Epidermal melanocyte (primary cell): ENCODE measurements at regions not wholly inside any gene's neighbourhood (a gene's known extent, or its start where the extent isn't known, plus 50 kb on each side); places are given as distances from the start of the nearest gene placed in this dataset.

Experiments
- DNase-seq: peaks from one replicate; pipeline ENCODE4 v3.0.0; 2011; ENCODE audit warnings: low spot score; ENCODE audit not compliant: insufficient read length

DNA sequence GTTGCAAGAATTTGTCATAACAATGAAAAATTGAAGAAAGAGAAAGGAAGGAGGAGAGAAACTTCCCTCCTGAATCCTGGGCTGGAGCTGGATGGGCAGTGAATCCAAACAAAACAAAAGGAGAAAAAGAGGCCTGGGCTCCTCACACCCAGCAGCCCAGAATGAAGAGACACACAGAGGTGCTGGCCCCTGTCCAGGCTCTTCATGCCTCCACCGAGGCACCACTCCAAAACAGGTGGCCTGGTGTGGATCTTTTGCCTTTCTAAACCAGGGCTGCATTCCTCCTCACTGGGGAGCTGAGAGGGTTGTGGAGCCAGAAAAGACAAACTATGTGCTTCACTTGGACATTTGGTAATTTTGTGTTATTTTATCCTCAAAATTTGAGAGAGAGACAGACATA is 76.0 kb downstream of the FAM124B start:
- DNase-seq = no peak

DNA sequence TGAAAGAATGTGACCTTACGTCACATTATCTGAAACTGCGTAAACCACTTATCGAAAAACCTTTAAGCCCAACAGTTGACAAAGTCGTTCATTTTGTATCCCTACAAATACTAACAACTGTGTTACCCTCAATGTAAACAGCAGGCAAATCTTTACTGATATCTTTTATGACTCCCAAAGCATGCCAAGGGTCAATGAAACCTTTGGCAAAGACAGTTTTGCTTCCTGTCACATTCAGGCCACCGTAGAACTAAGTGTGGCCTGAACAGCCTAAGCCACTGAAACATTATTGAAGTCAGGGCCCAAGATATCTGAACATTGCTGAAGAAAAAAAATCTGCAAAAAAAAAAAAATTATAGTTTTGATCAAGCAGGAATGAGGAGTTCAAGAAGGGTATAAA is 77.3 kb downstream of the FAM124B start:
- DNase-seq = no peak

DNA sequence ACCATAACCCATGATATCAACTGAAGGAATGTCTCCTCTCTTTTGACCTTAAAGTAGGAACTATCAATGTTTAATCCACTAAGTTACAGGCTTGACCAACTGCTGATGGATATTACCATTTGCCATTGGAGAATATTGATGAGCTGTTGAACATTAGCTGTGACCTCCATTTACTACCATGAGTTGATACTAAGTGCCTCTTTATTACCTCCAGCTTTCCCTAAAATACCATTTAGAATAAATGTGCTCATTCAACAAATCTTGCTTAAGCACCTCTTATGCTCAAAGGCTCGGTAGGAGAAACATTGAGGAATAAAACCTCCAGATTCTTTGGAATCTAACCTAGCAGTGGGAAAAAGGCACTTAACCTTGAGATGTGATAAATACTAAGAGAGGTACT is 81.2 kb downstream of the FAM124B start:
- no peak for DNase-seq

DNA sequence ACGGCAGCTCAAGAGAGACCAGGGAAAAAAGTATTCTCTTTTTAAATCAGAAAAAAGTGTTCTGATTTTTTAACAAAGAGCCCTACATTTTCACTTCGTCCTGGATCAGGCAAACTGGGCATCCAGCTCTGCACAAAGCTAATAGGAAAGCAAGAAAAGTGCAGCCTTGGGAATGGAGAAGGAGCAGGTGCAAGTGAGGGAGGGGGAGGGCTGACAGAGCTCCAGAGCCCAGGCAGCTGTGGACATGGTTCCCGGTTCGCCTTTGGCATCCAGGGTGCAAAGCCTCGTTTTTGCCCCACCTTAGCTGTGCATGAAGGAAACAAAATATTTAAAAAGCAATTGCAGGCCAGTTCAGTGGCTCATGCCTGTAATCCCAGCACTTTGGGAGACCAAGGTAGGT is 82.2 kb downstream of the FAM124B start:
- no peak for DNase-seq

DNA sequence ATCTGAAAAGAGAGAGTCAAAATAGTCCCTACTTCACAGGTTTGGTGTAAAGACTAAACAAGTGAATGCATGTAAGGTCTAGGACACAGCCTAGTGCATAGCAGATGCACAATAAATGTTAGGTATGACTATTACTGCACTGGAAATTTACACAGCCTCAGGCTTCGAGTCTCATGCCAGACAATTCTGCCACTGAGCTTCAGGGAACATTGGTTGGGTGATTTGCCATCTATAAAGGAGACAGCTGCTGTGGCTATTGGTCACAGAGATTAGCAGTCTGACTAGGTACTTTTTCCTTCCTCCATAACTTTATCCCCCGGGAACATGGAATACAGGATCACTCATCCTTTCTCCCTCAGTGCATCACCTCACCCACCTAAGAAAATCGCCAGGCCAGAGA is 89.2 kb downstream of the FAM124B start:
- no peak for DNase-seq

- no peak for DNase-seq
Measured at GRCh38 chr2:224310943-224311625, 90.8 kb downstream of the FAM124B start.

GRCh38 chr2:224309176-224309575 is 92.7 kb downstream of the FAM124B start:
- no peak for DNase-seq

- no peak for DNase-seq
Measured at GRCh38 chr2:224308272-224308911, 93.5 kb downstream of the FAM124B start.

GRCh38 chr2:224302952-224303351 is 99.0 kb downstream of the FAM124B start:
- no peak for DNase-seq

- DNase-seq = no peak
Measured at GRCh38 chr2:224293976-224294375, 107.9 kb downstream of the FAM124B start.

- no peak for DNase-seq
Measured at GRCh38 chr2:224287531-224287930, 114.4 kb downstream of the FAM124B start.

GRCh38 chr2:224286923-224287322 is 115.0 kb downstream of the FAM124B start:
- DNase-seq = no peak

- DNase-seq = no peak
Measured at GRCh38 chr2:224284134-224284946, 117.6 kb downstream of the FAM124B start.

DNA sequence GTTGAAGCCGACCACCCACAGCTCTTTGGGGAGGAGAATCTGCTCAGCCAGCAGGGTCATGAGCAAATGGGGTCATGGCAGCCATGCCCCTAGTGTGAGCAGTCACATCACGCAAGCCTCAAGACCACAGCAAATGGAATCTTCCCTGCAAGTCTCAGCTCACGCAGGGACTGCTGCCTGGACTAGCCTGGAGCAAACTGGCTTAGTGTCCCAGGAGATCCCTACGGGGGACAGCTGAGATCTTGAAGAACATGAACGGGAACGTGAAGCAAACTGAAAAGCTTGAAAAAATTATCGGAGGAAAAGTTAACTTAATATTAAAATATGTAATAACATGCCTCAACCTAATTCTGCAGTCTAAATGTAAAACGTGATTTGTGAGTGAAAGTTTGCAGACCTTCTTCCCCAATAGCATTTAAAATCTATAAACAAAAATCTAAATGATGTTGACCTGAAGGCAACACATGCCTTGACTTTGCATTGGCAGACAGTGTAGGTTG is 118.4 kb downstream of the FAM124B start:
- DNase-seq = no peak

- DNase-seq = no peak
Measured at GRCh38 chr2:224281374-224281773, 120.5 kb downstream of the FAM124B start.

DNA sequence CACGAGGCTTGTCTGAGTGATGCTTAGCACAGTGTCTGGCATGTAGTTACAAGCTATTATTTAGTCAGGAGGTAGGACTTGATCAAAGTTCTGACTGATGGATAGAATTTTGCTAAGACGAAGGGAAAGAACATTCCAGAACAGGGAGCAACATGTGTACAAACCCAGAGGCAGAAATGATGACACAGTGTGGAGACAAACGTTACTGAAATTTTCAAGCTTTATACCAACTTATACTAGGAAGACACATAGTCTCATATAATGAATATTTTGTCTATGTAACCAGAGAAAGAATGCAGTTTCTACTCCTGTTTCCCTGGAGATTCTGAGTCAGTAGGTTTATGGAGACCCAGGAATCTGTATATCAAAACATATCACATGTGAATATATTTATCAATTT is 123.4 kb downstream of the FAM124B start:
- no peak for DNase-seq

- DNase-seq = no peak
Measured at GRCh38 chr2:224276251-224276650, 125.7 kb downstream of the FAM124B start.

GRCh38 chr2:224272237-224272910 is 129.5 kb downstream of the FAM124B start:
- no peak for DNase-seq

DNA sequence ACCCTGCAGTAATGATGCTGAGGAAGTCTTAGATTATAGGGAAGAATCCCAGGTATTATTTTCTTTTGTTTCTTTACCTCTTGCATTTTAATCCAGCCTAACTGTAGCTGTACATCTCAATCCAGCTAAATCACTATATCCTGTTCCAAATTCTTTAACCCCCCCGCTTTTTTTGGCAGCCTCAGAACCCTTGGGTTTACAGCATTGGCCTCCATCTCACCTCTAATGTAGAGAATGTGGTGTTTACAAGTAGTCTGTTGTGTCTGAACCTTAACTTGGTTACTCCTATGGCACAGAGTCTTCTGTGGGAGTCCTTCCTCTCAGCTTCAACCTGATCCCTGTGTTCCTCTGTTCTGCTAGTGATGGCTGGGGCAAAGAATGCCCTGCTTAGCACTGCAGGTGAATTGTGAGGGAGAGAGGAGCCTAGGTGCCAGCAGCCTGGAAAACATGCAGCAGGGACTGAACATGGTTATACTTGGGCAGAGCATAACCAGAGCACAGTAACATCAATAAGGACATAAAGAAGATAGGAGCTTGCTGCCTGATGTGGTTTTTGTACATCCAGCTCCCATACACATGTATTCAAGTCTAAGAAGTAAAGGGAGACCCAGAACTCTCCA is 130.2 kb downstream of the FAM124B start:
- no peak for DNase-seq

- DNase-seq = no peak
Measured at GRCh38 chr2:224268441-224268840, 133.5 kb downstream of the FAM124B start.

GRCh38 chr2:224264259-224264658 is 137.6 kb downstream of the FAM124B start:
- DNase-seq = no peak
